ENCODE measurements at regions not wholly inside any gene's neighbourhood (a gene's known extent, or its start where the extent isn't known, plus 50 kb on each side); places are given as distances from the start of the nearest gene placed in this dataset.

DNA sequence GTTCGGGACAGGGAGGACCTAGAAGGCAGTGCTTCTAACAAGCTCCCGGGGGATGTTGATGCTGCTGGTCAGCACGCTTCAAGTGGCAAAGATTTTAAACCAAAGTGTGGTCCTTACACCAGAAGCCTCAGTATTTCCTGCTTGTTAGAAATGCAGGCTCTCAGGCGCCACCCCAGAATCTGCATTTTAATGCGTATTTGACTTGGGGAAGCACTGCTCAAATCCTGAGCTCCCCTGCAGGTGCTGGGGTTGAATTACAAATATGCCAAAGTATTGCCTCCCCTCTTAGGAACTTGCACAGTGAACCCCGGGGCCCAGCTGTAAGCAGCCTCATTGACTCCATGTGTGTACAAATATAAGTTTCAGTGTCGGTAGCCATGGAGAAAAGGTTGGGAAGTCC is 70.8 kb upstream of the RAI2 start:
- H2BK5ac ChIP-seq (ENCODE audit: insufficient read length, low read length): no peak overlapping the region
- no peak overlapping the region for H3T11ph ChIP-seq (ENCODE audit: low read length)
- H3K4me1 ChIP-seq (ENCODE audit: insufficient read depth, low read length): no peaks in the 10 kb centered on the region
- no peaks in the 10 kb centered on the region for H3K23me2 ChIP-seq (ENCODE audit: insufficient read length, low read depth, low read length, poor library complexity, severe bottlenecking)
- H4K8ac ChIP-seq (replicated peaks; ENCODE audit: insufficient read length, low read depth, low read length): no peak overlapping the region
- Mint-ChIP-seq H3K4me1 (peaks cover 4 to 6% of the 10 kb centered on the region in 2 experiments), H3K27me3 (ENCODE audit: low read depth) (no peaks in the 10 kb centered on the region; the same call in 1 of the 2 replicates), H3K9me3 (peaks cover 50 to 68% of the 10 kb centered on the region in 2 experiments), H3K4me3 (no peak overlapping the region; a peak in 1 of 5 replicates), H3K27ac (no peak overlapping the region), H3K36me3 (ENCODE audit: insufficient read depth in 1 of 3, low read depth in 3 of 3) (peaks cover 0 to 2% (median 0%) of the 10 kb centered on the region in 3 experiments; a peak in 1 of 7 replicates)
- TF ChIP-seq, protein P1, sequence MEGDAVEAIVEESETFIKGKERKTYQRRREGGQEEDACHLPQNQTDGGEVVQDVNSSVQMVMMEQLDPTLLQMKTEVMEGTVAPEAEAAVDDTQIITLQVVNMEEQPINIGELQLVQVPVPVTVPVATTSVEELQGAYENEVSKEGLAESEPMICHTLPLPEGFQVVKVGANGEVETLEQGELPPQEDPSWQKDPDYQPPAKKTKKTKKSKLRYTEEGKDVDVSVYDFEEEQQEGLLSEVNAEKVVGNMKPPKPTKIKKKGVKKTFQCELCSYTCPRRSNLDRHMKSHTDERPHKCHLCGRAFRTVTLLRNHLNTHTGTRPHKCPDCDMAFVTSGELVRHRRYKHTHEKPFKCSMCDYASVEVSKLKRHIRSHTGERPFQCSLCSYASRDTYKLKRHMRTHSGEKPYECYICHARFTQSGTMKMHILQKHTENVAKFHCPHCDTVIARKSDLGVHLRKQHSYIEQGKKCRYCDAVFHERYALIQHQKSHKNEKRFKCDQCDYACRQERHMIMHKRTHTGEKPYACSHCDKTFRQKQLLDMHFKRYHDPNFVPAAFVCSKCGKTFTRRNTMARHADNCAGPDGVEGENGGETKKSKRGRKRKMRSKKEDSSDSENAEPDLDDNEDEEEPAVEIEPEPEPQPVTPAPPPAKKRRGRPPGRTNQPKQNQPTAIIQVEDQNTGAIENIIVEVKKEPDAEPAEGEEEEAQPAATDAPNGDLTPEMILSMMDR (conservative IDR thresholded peaks at IDR 0.05): no peak
- H3K14ac ChIP-seq (ENCODE audit: insufficient read depth, low read length): no peak overlapping the region
- H2BK20ac ChIP-seq (ENCODE audit: low read depth, low read length, poor library complexity, severe bottlenecking): no peak overlapping the region
- H4K5ac ChIP-seq (ENCODE audit: insufficient read length, low read depth, low read length): no peak overlapping the region
- no peak overlapping the region for H3K4me2 ChIP-seq (ENCODE audit: insufficient read depth, insufficient read length, low read length)
- no peaks in the 10 kb centered on the region for H3K79me1 ChIP-seq (ENCODE audit: insufficient read depth, low read depth, low read length, poor library complexity, severe bottlenecking)
- H2BK12ac ChIP-seq (ENCODE audit: insufficient read length, low read depth, low read length): no peak overlapping the region
- no peak overlapping the region for H3K9ac ChIP-seq (ENCODE audit: extremely low read depth, insufficient read length, low read length)
- H2BK120ac ChIP-seq (ENCODE audit: low read depth, low read length, poor library complexity, severe bottlenecking): no peak overlapping the region
- H3K56ac ChIP-seq (ENCODE audit: insufficient read length, low read depth, low read length): no peak overlapping the region
- H3K18ac ChIP-seq (ENCODE audit: insufficient read length, low read depth, low read length): no peak overlapping the region
- peak; percentile 41 for DNase-seq
- no peak overlapping the region for H2AFZ ChIP-seq (ENCODE audit: low read length)
- no peak overlapping the region for H2AK5ac ChIP-seq (ENCODE audit: insufficient read length, low read length)
- H4K20me1 ChIP-seq (ENCODE audit: control insufficient read depth, insufficient read depth, insufficient read length): no peaks in the 10 kb centered on the region
- H4K91ac ChIP-seq (ENCODE audit: insufficient read length, low read depth, low read length): no peak overlapping the region
- H2BK15ac ChIP-seq (ENCODE audit: low read depth, low read length): no peak overlapping the region
- no peaks in the 10 kb centered on the region for H3K79me2 ChIP-seq (ENCODE audit: insufficient read depth, low read length)
- no peak overlapping the region for H3K23ac ChIP-seq (ENCODE audit: insufficient read length, low read depth, low read length)
- H3K27me3 ChIP-seq (ENCODE audit: insufficient read depth, low read length): no peaks in the 10 kb centered on the region
- H3K9me3 ChIP-seq (ENCODE audit: control insufficient read depth, low read depth, low read length): peaks cover 39% of the 10 kb centered on the region
- no peak overlapping the region for H3K4ac ChIP-seq (ENCODE audit: low read depth, low read length)
- no CpG with 5 or more reads among the region's 7 CpGs for WGBS (ENCODE audit: extremely low coverage, insufficient read length, low lambda C conversion rate)
- H3K27ac ChIP-seq (ENCODE audit: insufficient read length, low read depth, low read length): no peak overlapping the region
